SK-N-SH (cell line): ENCODE measurements at regions not wholly inside any gene's neighbourhood (a gene's known extent, or its start where the extent isn't known, plus 50 kb on each side); places are given as distances from the start of the nearest gene placed in this dataset.

Source experiments
- CTCF ChIA-PET: fragments of 300-600, 350-600 bp; formaldehyde crosslinking; extraction: SDS; loops from one replicate; lab custom pipeline; 2021; lab: Yijun Ruan, JAX
- POLR2A ChIA-PET: fragments of 350-600 bp; sonication (Branson Sonifier 250); formaldehyde crosslinking; extraction: SDS; loops from one replicate; lab custom pipeline; 2020; ENCODE audit warnings: antibody characterized with exemption, inconsistent platforms; lab: Yijun Ruan, JAX
- DNase-seq: peaks from one replicate; pipeline ENCODE4 v3.0.0; 2012
- H2AFZ ChIP-seq: fragments of 200-600 bp; sonication (generic); 2 replicates; pipeline ENCODE4 v1.8.1; 2016; ENCODE audit warnings: antibody characterized with exemption, mild to moderate bottlenecking, low read depth
- H3F3A ChIP-seq: fragments of 200-600 bp; sonication (generic); replicated peaks from 2 replicates; pipeline ENCODE3; 2016; ENCODE audit warnings: antibody characterized with exemption, mild to moderate bottlenecking; ENCODE audit not compliant: insufficient read depth
- H3K27ac ChIP-seq, 2 experiments: fragments of 200-500 bp in 1 of 2; fragments of 200-600 bp in 1 of 2; sonication (Bioruptor generic) in 1 of 2; sonication (generic), shearing (Covaris generic) in 1 of 2; 2 replicates each; pipeline versions ENCODE4 v1.5.1 to v1.6.1; 2014 to 2016; ENCODE audit warnings: low read depth in 2 of 2, inconsistent platforms in 1 of 2, low read length in 1 of 2, mild to moderate bottlenecking in 1 of 2, mixed read lengths in 1 of 2
- H3K27me3 ChIP-seq: fragments of 200-600 bp; sonication (generic), shearing (Covaris generic); 2 replicates; pipeline ENCODE4 v1.6.1; 2016; ENCODE audit warnings: mixed run types; ENCODE audit not compliant: insufficient read depth
- H3K36me3 ChIP-seq, 2 experiments: fragments of 200-500 bp in 1 of 2; fragments of 200-600 bp in 1 of 2; sonication (Bioruptor generic) in 1 of 2; sonication (generic) in 1 of 2; replicated peaks in 1 of 2; 2 replicates each; pipeline versions ENCODE3 to v1.5.1; 2014 to 2016; ENCODE audit warnings: low read length in 1 of 2, mild to moderate bottlenecking in 1 of 2; ENCODE audit not compliant: insufficient read depth in 2 of 2, control insufficient read depth in 1 of 2
- H3K4me1 ChIP-seq, 2 experiments: fragments of 200-500 bp in 1 of 2; fragments of 200-600 bp in 1 of 2; sonication (Bioruptor generic) in 1 of 2; sonication (generic), shearing (Covaris generic) in 1 of 2; 2 replicates each; pipeline versions ENCODE4 v1.5.1 to v1.6.1; 2014 to 2016; ENCODE audit warnings: low read depth in 1 of 2, low read length in 1 of 2, mixed run types in 1 of 2; ENCODE audit not compliant: insufficient read depth in 2 of 2, control insufficient read depth in 1 of 2
- H3K4me2 ChIP-seq: fragments of 200-600 bp; sonication (generic), shearing (Covaris generic); 2 replicates; pipeline ENCODE4 v1.6.1; 2017; ENCODE audit warnings: mixed run types
- H3K4me3 ChIP-seq, 2 experiments: fragments of 200-500 bp in 1 of 2; fragments of 200-600 bp in 1 of 2; sonication (Bioruptor generic) in 1 of 2; sonication (generic), shearing (Covaris generic) in 1 of 2; 2 replicates each; pipeline versions ENCODE4 v1.5.1 to v1.8.1; 2014 to 2016; ENCODE audit warnings: low read depth in 2 of 2, inconsistent platforms in 1 of 2, low read length in 1 of 2, mild to moderate bottlenecking in 1 of 2, mixed read lengths in 1 of 2, moderate library complexity in 1 of 2
- H3K79me2 ChIP-seq: fragments of 200-600 bp; sonication (generic); 2 replicates; pipeline ENCODE4 v1.8.1; 2017; ENCODE audit warnings: mild to moderate bottlenecking; ENCODE audit not compliant: insufficient read depth
- H3K9ac ChIP-seq: fragments of 200-600 bp; sonication (generic); 2 replicates; pipeline ENCODE4 v1.6.1; 2017; ENCODE audit warnings: mixed run types
- H3K9me2 ChIP-seq: fragments of 200-600 bp; sonication (generic); 2 replicates; pipeline ENCODE4 v1.6.1; 2017; ENCODE audit warnings: mixed run types
- H3K9me3 ChIP-seq: fragments of 200-600 bp; sonication (generic); 2 replicates; pipeline ENCODE4 v1.6.1; 2017; ENCODE audit warnings: mixed run types, mild to moderate bottlenecking, moderate library complexity
- H4K20me1 ChIP-seq: fragments of 200-600 bp; sonication (generic); 2 replicates; pipeline ENCODE4 v1.6.1; 2017; ENCODE audit warnings: mild to moderate bottlenecking, mixed run types; ENCODE audit not compliant: insufficient read depth
- CTCF ChIP-seq: fragments of 200-600 bp; sonication (generic); IDR thresholded peaks from 2 replicates; pipeline ENCODE4 v1.6.1; 2017; ENCODE audit warnings: antibody characterized with exemption, mild to moderate bottlenecking, moderate library complexity
- EP300 ChIP-seq, 2 experiments: IDR thresholded peaks; 2 replicates each; pipeline versions ENCODE4 v1.4.0 to v1.6.1; 2012; ENCODE audit warnings: borderline replicate concordance in 1 of 2, low read depth in 1 of 2, low read length in 1 of 2
- FOXJ3 ChIP-seq: sonication (generic); formaldehyde crosslinking; IDR thresholded peaks from 2 replicates; pipeline ENCODE4 v1.5.1; 2020; ENCODE audit warnings: mild to moderate bottlenecking, missing genetic modification reagents
- FOXM1 ChIP-seq: IDR thresholded peaks from 2 replicates; pipeline ENCODE4 v1.4.0; 2012; ENCODE audit warnings: low read depth, mild to moderate bottlenecking
- GATA2 ChIP-seq: sonication (generic); formaldehyde crosslinking; IDR thresholded peaks from 2 replicates; pipeline ENCODE4 v1.5.0; 2020; ENCODE audit warnings: mild to moderate bottlenecking, missing genetic modification reagents
- JUND ChIP-seq: IDR thresholded peaks from 2 replicates; pipeline ENCODE4 v1.4.0; 2012
- MEF2A ChIP-seq: IDR thresholded peaks from 2 replicates; pipeline ENCODE4 v1.4.0; 2012; ENCODE audit warnings: low read depth, borderline replicate concordance
- MXI1 ChIP-seq: IDR thresholded peaks from 2 replicates; pipeline ENCODE4 v1.6.1; 2012; ENCODE audit warnings: mild to moderate bottlenecking, low read depth, low read length, improper control_type of control experiment
- NFIC ChIP-seq: IDR thresholded peaks from 2 replicates; pipeline ENCODE4 v1.4.0; 2012; ENCODE audit warnings: borderline replicate concordance
- NRF1 ChIP-seq: IDR thresholded peaks from 2 replicates; pipeline ENCODE4 v1.6.1; 2012; ENCODE audit warnings: low read depth, mild to moderate bottlenecking, low read length
- PBX3 ChIP-seq: IDR thresholded peaks from 2 replicates; pipeline ENCODE4; 2012
- RAD21 ChIP-seq: IDR thresholded peaks from 2 replicates; pipeline ENCODE4 v1.6.1; 2012; ENCODE audit warnings: mild to moderate bottlenecking, low read length
- RCOR1 ChIP-seq: fragments of 150-350 bp; IDR thresholded peaks from 2 replicates; pipeline ENCODE4 v1.6.1; 2017; ENCODE audit warnings: antibody characterized with exemption, low read length
- RXRA ChIP-seq: IDR thresholded peaks from 2 replicates; pipeline ENCODE4 v1.4.0; 2012; ENCODE audit warnings: low read depth, mild to moderate bottlenecking, borderline replicate concordance
- SIN3A ChIP-seq: IDR thresholded peaks from 2 replicates; pipeline ENCODE4 v1.6.1; 2012; ENCODE audit warnings: low read depth, mild to moderate bottlenecking, low read length, moderate library complexity, borderline replicate concordance
- TAF1 ChIP-seq: IDR thresholded peaks from 2 replicates; pipeline ENCODE4 v1.6.1; 2012; ENCODE audit warnings: low read depth, mild to moderate bottlenecking, low read length, moderate library complexity, borderline replicate concordance
- YY1 ChIP-seq: IDR thresholded peaks from 2 replicates; pipeline ENCODE4 v1.4.0; 2012; ENCODE audit warnings: low read depth, mild to moderate bottlenecking
- ZBTB33 ChIP-seq: IDR thresholded peaks from 2 replicates; pipeline ENCODE4 v1.4.0; 2012; ENCODE audit warnings: low read depth, borderline replicate concordance
- WGBS: methylation state at CpG from one replicate; pipeline ENCODE4 v1.1.6; 2017; ENCODE audit warnings: low lambda C conversion rate; 5-methylcytosine and 5-hydroxymethylcytosine counted together

GRCh38 chr4:122536001-122536400, 79.5 kb upstream of the IL2 start:
- no peaks in the 10 kb centered on the region for H3K27me3 ChIP-seq
- no peaks in the 10 kb centered on the region for H3K9me3 ChIP-seq
- ChIA-PET POLR2A (no interaction called here), CTCF (interaction anchor here (0.7 kb wide), 1 partner anchor 14 kb away, joined by 3 read pairs; no protein-coding TSS in a partner anchor)
- no peak overlapping the region for H3K4me2 ChIP-seq
- no peaks in the 10 kb centered on the region for H3K4me1 ChIP-seq
- no peak overlapping the region for H3K27ac ChIP-seq
- DNase-seq, result no peak
- 0% methylated on average over 1 of the region's 1 CpG for WGBS
- H2AFZ ChIP-seq, result no peak overlapping the region
- H3K36me3 ChIP-seq, result no peaks in the 10 kb centered on the region
- H3K79me2 ChIP-seq, result no peaks in the 10 kb centered on the region
- H3K9me2 ChIP-seq, result no peaks in the 10 kb centered on the region
- H3K9ac ChIP-seq, result no peak overlapping the region
- no peak overlapping the region for H3K4me3 ChIP-seq
- no peaks in the 10 kb centered on the region for H4K20me1 ChIP-seq
- H3F3A ChIP-seq, result no peaks in the 10 kb centered on the region
- TF ChIP-seq NRF1, result no peak
- TF ChIP-seq FOXM1, result no peak
- no peak for TF ChIP-seq MEF2A
- TF ChIP-seq MXI1, result no peak
- TF ChIP-seq TAF1, result no peak
- no peak for TF ChIP-seq FOXJ3 (CRISPR knock-in tag)

- H3K36me3 ChIP-seq, result no peaks in the 10 kb centered on the region
- H3K4me3 ChIP-seq, result no peak overlapping the region
- H3K79me2 ChIP-seq, result no peaks in the 10 kb centered on the region
- no peak overlapping the region for H3K9ac ChIP-seq
- no peaks in the 10 kb centered on the region for H3K9me2 ChIP-seq
- H4K20me1 ChIP-seq, result no peaks in the 10 kb centered on the region
- H3K27me3 ChIP-seq, result no peaks in the 10 kb centered on the region
- no peak overlapping the region for H3K27ac ChIP-seq
- ChIA-PET POLR2A (interaction anchor here (0.6 kb wide), 1 partner anchor 24 kb away, joined by 4 read pairs; no protein-coding TSS in a partner anchor), CTCF (no interaction called here)
- no peak overlapping the region for H3K4me2 ChIP-seq
- H3K4me1 ChIP-seq, result no peaks in the 10 kb centered on the region
- H2AFZ ChIP-seq, result no peak overlapping the region
- no peaks in the 10 kb centered on the region for H3F3A ChIP-seq
- DNase-seq, result no peak
- TF ChIP-seq RAD21 (no peak), FOXJ3 (CRISPR knock-in tag) (no peak), NRF1 (no peak), FOXM1 (no peak), PBX3 (no peak), JUND (no peak), SIN3A (no peak), TAF1 (no peak), RCOR1 (no peak), GATA2 (CRISPR knock-in tag) (no peak), EP300 (IDR thresholded peaks at IDR 0.05; ENCODE audit: borderline replicate concordance in 1 of 2, low read depth in 1 of 2, low read length in 1 of 2) (no peak), NFIC (no peak), MXI1 (no peak), CTCF (no peak), RXRA (no peak), YY1 (no peak), ZBTB33 (no peak)
- no peaks in the 10 kb centered on the region for H3K9me3 ChIP-seq
These were observed 78.3 kb upstream of the IL2 start for GRCh38 chr4:122534776-122535175.
